ENCODE measurements at regions not wholly inside any gene's neighbourhood (a gene's known extent, or its start where the extent isn't known, plus 50 kb on each side); places are given as distances from the start of the nearest gene placed in this dataset.

- DNase-seq (ENCODE audit: low read depth, low spot score) = no peak
These were observed 167.3 kb downstream of the CDH26 start for GRCh38 chr20:60125513-60125912.

DNA sequence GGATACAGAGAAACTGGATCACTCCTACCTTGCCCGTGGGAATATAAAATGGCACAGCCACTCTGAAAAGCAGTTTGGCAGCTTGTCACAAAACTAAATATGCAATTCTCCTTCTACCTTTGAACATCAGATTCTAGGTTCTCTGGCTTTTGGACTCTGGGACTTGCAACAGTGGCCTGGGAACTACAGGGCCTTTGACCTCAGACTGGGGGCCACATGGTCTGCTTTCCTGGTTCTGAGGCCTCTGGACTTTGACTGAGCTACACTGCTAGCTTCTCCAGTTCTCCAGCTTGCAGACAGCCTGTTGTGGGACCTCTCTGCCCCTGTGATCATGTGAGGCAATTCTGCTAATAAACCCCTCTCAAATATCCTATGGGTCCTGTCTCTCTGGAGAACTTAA, 168.8 kb downstream of the CDH26 start:
- no peak for DNase-seq (ENCODE audit: low read depth, low spot score)

- no peak for DNase-seq (ENCODE audit: low read depth, low spot score)
These were observed 173.2 kb downstream of the CDH26 start for GRCh38 chr20:60131375-60131774.

GRCh38 chr20:60132162-60132826, 174.1 kb downstream of the CDH26 start:
- DNase-seq (ENCODE audit: low read depth, low spot score) = no peak

GRCh38 chr20:60132827-60133670, 174.8 kb downstream of the CDH26 start:
- DNase-seq (ENCODE audit: low read depth, low spot score) = no peak

GRCh38 chr20:60135276-60135675, 177.1 kb downstream of the CDH26 start:
- no peak for DNase-seq (ENCODE audit: low read depth, low spot score)

DNA sequence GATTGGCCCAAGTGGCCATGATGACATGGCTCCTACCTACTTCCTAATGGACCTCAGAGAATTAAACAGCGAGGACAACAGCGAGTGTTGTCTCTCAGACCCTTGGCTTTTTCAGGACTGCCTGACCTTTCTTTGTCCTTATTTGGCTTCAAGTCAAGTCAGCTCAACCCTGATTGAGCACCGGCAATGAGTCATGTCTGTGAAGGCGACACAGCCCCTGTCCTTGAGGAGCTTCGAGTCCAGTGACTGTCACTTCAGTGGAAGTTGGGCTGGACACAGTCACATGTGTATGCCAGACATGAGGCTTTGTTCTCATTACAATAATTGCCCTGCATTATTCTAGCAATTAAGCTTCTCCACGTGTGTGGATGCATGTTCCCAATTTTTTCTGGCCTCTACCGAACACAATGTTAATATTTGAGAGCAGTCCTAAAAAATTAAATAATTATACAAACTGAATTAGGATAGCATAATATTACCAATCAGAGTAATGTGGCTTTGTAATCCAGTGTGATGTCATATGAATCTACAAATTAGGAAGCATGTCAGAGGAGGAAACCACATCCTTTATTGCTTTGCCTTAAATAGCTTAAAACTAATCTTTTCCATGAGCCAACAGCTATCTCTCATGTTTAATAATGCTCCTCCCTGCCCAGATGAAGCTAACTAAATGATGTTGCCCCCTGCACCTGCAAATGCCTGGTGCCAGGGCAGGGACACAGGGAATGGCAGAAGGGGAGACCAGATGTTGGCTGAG, 178.6 kb downstream of the CDH26 start:
- no peak for DNase-seq (ENCODE audit: low read depth, low spot score)

- no peak for DNase-seq (ENCODE audit: low read depth, low spot score)
These were observed 179.5 kb downstream of the CDH26 start for GRCh38 chr20:60137657-60138245.

DNA sequence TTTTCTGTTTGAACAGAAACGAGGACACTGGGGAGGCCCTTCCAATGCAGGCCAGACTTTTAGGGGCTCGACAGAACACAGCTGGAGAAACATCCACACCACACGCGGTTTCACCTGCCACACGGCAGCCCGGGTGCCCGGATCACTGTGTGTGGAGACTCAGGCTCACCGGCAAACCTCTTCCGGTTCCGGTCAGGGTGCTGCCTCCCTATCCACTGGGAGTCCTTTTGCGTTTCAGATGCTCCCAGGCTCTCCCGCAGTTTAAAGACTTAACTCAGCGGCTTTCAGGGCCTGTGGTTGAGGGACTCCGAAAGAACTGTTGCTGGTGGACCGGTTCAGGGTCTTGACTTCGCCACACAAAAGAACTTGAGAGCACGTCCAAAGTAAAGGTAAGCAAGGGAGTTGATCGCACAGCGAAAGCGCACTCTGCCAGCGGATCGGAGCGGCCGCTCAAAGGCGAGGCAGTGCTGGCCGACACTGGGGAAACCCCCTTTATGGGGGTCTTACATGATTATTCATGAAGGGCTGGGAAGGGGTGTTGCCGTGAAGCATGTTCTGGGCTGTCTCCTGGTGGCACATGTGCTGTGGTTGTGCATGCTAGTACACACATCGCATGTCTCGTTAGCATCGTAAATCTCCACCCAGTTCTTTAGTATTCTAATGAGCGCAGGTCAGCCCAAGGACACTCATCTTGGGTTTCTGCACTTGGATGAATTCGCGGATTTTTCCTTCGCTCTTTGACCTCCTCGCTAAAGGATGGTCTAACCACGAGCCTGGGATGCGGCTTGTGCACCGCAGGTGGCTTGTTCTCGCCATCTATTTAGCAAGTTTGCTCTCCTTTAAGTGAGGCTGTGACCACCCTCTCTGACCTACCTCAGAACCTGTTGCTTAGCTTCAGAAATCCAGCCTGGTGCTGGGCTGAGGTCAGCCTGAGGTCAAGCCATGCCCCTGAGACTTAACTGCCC, 180.3 kb downstream of the CDH26 start:
- no peak for DNase-seq (ENCODE audit: low read depth, low spot score)

GRCh38 chr20:60139663-60140446, 181.6 kb downstream of the CDH26 start:
- no peak for DNase-seq (ENCODE audit: low read depth, low spot score)

DNA sequence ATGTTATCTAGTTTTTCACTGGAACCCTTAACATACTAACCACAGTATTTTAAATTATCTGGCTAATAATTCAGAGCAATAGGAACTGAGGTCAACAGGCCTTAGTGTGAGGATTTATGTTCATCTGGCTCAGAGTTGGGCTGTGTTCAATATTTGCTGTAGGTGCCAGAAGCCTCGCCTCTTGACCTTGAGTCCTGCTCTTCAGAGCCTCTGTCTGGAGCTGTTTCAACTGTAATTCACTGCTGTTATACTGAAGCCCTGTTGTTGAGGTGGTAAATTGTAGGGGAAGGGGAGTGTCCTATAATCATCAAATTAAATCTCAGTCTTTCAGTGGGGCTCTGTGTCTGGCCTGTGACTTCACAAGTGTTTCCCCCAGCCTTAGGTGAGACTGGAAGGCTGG, 184.4 kb downstream of the CDH26 start:
- DNase-seq (ENCODE audit: low read depth, low spot score) = no peak

GRCh38 chr20:60143261-60143842, 185.1 kb downstream of the CDH26 start:
- DNase-seq (ENCODE audit: low read depth, low spot score) = no peak

DNA sequence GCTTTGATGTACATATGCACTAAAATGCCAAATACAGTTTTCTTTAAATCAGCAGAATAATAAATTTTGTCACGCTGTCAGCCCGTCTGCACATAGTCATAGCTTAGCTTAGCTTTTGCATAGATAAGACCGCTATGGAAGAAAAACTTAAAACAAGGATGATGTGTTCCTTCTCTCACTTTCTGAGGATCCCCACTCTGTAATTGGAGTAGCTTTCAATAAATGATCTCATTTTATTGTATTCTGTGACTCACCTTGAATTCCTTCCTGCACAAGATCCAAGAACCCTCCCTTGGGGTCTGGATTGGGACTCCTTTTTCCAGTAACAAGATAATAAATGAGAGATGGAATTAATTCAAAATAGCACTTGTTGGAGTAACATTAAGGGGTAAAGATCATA, 186.2 kb downstream of the CDH26 start:
- DNase-seq (ENCODE audit: low read depth, low spot score) = no peak

- DNase-seq (ENCODE audit: low read depth, low spot score) = no peak
These were observed 186.8 kb downstream of the CDH26 start for GRCh38 chr20:60144974-60145527.

DNA sequence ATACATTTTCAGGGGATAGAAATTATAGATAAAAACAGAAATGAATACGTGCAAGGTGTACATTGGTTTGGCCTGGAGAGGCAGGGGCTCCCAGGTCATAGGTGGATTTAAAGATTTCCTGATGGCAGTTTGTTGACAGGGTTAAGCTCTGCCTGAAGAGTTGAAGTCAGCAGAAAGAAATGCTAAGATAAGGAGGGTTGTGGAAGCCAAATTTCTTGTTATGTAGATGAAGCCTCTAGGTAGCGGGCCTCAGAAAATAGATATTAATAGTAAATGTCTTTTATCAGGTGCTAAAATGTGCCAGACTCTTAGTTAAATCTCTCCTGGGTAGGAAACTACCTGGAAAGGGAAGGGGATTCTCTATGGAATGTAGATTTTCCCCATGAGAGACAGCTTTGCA, 188.8 kb downstream of the CDH26 start:
- DNase-seq (ENCODE audit: low read depth, low spot score) = no peak

DNA sequence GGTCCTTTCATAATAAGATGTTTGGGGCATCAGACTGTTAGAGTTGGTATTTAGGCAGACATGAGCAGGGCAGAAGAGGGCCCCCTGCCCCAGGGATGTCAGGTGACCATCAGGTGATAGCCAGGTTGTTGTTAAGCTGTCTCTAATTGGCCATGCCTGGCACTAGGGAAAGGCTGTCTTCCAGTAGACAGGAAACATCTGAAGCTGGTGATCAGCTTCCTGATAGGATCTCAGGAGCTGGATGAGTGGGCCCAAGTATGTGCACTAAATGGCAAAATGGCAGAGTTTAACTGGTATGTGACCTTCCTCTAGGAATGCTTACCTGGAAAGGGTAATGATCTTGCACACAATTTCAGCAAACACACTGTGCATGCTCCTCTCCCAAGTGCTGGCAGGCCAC, 190.7 kb downstream of the CDH26 start:
- no peak for DNase-seq (ENCODE audit: low read depth, low spot score)

DNA sequence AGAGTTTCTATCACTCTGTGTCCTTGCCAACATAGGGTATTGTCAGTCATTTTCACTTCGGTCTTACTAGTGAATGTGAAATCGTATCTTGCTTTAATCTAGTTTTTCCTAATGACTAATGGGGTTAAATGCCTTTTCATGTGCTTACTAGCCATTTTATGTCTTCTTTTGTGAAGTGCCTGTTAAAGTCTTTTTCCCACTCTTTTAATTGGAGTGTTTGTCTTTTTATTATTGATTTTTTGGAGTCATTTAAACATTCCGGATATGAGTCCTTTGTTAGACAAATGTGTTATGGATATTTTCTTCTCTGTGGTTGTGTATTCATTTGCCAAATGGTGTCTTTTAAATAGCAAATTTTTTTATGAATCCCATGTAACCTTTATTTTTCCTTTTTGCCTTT, 194.6 kb downstream of the CDH26 start:
- no peak for DNase-seq (ENCODE audit: low read depth, low spot score)

DNA sequence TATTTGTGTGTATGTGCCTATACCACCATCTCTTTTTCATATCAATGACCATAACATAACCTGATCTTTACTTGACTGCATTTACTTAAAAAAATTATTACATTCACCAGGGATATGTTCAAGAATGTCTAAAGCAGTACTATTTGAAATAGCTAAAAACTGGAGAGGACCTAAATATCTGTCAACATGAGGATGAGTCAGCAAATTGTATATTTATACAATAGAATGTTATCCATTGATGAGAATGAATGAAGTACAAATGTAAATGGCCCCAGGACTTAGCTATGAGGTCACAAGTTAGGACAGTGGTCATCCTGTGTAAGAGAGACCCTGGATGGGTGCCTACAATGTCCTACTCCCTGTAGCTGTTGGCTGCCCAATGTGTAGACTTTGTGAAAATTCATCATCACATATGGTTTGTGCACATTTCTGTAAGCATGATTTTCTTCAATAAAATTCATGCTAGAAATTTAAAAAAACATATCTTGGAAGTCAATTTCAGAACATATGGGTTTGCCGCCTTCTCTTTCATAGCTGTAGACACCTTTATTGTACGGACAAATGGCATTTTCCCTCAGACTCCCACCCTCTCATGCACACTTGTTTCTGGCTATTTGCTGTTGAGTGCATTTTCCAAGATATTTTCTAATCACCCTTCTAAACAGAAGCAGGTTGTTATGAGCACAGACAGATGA, 202.4 kb downstream of the CDH26 start:
- DNase-seq (ENCODE audit: low read depth, low spot score) = no peak

GRCh38 chr20:60167812-60168211, 209.6 kb downstream of the CDH26 start:
- no peak for DNase-seq (ENCODE audit: low read depth, low spot score)
